ENCODE measurements at regions not wholly inside any gene's neighbourhood (a gene's known extent, or its start where the extent isn't known, plus 50 kb on each side); places are given as distances from the start of the nearest gene placed in this dataset.

GRCh38 chr2:240302933-240303595 is 132.4 kb upstream of the GPC1 start:
- TF ChIP-seq CTCF (IDR thresholded peaks at IDR 0.05) (no peak), POLR2A (IDR thresholded peaks at IDR 0.05) (no peak)
